NCI-H1694 (cell line): ENCODE measurements at regions not wholly inside any gene's neighbourhood (a gene's known extent, or its start where the extent isn't known, plus 50 kb on each side); places are given as distances from the start of the nearest gene placed in this dataset.

Experiments used
- DNase-seq: peaks from one replicate; lab custom pipeline; 2025; lab: John Stamatoyannopoulos, UW

DNA sequence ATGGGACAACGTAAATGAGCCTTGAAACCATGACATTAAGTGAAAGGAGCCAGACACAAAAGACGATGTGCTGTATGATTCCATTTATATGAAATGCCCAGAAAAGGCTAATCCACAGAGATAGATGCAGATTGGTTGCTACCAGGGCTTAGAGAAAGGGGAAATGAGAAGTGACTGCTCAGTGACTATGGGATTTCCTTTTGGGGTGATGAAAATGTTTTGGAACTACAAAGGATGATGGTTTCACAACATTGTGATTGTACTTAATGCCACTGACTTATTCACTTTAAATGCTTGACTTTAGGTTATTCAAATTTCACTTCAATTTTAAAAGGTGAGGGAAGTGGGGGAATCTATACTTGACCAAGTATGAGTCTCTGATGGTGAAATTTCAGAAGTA is 414.3 kb downstream of the SETD4 start:
- DNase-seq = no peak

DNA sequence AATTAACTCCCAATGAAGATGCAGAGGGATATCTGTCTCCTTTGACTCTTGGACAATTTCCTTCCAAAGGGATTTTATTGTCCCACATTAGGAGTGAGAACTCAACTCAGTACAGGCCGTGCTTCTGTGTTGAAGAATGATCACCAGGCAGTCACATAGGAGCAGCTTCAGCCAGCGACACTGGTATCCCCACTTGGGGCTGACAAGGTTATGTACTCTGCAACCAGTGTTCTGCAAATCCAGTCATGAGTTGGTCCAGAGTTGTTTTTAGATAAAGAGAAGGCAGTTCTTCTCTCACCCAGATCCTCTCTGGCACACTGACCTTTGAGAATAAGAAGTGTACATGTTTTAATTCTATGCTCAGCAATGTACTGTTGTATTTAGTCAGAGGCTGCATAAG is 415.8 kb downstream of the SETD4 start:
- DNase-seq = no peak

DNA sequence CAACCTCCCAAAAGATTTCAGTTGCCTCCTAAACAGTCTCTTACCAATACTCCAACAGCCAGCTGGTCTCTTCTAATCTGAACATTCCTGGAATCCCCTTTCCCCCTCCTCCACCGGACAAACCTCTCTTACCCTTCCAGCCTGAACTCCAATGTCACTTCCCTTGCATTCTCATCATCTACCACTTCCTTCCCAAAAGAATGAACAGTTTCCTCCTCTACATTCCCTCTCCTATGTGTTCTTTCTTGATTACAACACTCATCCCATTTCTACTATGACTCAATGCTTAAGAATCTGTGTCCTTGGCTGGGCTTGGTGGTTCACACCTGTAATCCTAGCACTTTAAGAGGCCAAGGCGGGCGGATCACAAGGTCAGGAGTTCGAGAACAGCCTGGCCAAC is 417.1 kb downstream of the SETD4 start:
- no peak for DNase-seq

DNA sequence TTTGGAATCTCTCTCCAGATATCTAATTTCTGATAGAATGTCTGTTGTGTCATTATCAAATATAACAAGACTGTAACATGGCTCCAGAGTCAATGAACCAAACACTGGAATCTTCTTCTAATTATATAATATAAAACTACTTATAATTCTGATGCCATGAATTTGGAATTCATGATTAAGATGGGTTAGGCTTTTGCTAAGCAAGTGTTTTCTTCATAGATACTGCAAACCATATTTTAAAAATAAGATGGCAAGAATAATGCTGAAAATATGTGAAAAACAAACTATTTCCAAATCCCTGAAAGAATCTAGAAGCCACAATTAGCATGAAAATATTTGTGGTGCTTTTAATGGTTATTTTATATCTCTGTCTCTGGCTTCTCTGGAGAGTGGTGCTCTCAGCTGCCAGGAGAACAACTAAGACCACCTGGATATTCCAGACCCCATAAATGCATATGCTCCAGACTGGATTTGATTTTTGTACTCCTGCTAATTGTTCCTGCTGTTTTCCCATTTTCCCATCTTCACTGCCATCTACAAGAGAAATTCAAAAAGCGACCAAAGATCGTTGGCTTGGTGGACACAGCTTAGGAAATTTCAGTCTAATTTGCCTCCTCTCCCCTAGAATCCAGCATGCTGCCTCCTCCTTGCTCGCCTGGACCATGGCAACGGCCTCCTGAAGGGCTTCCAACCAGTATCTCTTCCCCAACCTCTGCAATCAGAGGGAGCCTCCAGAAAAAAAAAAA is 418.9 kb downstream of the SETD4 start:
- no peak for DNase-seq

DNA sequence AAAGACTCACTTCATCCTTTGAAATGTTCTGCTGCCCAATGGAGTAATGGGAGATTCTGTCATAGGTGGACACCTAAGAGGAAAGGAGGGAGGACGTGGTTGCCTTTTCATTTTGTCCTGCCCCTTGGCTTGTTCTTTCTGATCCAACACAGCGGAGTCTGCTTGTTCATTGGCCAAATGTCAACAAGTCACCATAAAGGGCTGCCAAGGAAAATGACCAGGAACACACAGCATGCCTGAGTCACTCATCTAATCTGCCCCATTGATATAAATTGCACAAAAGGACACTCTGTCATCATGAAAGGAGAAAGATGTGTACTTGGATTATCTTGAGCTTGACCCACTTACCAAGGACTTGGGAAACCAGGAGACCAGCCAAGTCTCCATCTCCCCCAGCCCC is 422.9 kb downstream of the SETD4 start:
- DNase-seq = no peak

DNA sequence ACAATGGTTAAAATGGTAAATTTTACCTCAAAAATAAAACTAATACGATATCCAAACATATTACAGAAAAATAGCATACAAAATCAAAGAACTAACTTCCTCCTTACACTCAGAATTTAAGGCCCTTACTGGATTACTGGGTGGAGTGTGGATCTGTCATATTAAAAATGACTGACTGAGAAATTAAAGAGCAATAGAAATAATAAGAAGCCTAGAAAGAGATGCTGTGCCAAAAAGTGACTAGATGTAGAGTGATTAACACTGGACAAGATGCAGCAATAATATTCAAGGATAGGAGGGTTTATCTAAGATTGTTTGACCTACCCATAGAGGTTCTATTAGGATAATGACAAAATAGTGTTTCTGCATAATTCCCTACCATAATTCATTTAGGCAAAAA is 424.3 kb downstream of the SETD4 start:
- no peak for DNase-seq

DNA sequence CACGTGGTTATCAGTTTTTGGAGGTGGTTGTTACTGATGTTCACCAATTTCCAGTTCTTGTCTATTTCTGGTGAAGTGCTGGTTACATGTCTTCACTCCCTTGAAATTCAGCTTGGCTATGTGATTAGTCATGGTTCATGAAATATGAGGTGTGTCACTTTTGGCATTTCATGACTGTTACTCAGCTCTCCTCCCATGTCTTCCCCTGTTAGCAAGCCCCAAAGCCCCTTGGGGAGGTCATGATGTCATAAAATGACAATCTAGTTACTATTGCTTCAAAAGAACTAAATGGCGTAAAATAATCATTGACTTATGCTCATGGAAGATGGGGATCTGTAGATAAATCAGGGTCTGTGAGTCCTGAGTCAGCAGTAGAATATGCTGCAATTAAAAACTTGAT is 425.1 kb downstream of the SETD4 start:
- no peak for DNase-seq

DNA sequence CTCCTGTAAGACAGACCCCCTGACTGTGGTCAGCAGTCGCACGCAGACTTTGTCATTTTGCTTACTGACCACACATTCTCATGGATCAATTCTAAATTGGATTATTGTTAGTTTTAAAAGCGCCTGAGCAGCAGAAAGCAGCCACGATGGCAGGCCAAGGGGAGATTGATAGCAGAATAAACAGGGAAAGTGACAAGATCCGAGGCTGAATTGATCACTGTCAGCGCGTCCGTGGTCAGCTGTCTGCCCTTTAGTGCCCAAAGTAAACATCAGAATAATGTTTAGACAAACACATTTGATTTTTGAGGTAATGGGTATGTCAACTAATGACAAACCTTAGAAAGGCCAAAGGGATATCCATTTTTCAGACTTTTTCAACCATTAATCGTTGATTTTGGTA is 426.8 kb downstream of the SETD4 start:
- DNase-seq = no peak

DNA sequence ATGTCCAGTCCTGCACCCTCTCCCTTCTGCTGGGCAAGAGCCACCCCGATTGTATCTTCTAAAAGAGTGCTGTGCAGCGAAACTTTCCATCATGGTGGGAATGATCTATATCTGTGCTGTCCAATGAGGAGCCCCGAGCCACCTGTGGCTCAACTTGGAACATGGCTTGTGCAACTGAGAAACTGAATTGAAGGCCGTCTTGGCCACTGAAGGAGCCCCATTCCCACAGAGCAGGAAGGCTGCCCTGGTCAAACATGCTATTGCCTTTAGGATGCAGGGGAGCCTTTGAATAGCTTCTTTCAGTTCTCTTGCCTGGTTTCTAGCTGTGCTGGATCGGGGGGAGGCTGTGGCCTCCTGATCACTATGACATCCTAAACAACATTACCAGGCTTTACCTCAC is 427.6 kb downstream of the SETD4 start:
- no peak for DNase-seq

DNA sequence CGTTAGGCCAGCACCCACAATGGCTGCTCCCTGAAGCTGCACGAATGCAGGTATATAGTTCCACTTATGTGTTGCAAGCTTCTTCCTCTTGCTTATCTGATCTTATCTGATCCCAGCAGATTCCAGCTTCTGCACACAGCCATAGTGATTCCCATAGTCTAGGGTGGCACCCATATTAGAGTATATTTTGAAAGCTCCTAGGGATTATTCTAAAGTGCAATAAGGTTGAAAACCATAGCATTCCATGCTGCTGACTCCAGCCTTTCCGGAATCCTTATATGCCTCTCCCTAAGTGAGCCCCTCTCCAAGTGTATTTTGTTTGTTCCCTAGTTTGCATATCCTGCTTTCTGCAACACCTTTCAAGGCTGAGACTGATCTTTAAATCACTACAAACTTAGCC is 432.0 kb downstream of the SETD4 start:
- DNase-seq = no peak

DNA sequence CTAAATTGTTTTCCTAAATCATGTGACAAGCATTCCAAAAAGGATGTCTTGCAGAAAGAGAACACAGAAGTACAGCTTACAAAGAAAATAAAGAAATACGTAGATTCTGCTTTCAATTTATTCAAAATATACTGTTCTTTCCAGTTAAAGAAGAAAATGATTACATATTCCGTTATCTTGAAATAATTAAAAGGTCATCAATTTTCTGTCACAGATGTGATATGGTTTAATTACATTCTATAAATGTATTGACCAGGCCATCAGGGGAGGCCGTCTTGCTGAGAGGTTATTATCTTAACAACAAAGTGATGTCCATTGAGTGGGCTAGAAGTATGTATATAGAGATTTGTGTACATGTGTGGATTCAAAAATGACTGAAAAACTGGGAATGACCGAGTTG is 432.9 kb downstream of the SETD4 start:
- DNase-seq = no peak

DNA sequence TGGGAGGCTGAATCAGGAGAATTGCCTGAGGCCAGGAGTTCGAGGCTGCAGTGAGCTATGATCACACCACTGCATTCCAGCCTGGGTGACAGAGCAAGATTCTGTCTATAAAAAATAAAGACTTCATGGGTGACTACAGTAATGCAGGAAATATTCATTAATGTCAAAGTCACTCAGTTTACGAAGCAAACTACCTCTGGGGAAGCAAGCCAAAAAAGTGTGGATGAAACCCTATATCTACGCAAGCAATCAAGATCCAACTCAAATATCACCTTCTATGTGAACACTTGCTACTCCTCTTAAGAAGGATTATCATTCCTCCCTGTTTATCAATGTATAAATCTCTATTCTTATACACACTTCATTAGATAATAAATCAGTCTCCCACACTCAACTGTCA is 434.8 kb downstream of the SETD4 start:
- no peak for DNase-seq

DNA sequence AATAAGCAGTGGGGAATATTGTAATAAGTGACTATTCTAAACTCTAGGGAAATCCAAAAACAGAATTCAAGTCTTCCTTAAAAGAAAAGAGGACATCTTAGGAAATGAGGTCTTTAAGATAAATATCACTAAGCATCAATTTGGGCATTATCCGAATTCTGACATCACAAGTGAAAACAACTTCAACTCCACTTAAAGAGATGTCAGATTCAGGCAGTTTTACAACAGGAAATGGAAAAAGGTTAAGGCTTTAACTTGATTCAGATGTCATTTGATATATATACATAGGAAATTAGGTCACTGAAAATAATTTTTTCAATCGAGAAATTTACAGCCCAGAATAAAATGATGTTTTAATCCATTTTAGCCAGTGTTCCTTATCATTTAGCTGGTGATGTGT is 435.4 kb downstream of the SETD4 start:
- no peak for DNase-seq

DNA sequence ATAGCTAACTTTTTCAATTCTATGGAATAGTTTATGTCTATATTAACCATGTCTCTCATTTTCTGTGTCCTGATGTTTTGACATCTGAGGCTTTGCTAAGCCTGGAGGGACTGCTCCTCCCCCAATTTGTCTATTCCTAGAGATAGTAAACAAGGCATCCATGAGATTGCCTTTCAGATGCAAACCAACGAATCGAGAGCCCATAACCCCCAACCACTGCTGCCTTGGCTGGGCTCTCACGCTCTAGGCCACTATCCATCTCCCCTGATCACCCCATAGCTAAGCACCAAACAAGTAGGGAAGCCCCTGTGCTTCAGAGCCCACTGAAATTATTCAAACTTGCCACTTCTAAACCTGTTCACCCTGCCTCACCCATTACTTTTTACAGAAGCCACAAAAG is 437.7 kb downstream of the SETD4 start:
- DNase-seq = no peak

DNA sequence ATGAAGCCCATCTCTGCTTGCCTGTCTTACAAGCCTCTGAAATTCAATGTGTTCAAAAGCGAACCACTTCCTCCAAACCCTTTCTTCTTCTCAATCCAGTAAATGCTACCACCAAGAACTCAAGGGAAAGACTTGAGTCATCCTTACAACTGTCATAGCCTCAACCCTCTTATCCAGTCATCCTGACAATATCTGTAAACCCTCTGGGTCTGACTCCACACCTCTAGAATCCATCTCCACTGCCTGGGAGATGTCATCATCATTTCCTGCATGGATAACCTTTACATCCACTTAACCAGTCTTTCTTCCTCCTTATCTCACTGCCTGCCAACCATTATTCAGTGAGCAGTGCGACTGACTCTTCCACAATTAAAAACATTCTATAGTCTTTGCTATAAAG is 441.1 kb downstream of the SETD4 start:
- DNase-seq = no peak

DNA sequence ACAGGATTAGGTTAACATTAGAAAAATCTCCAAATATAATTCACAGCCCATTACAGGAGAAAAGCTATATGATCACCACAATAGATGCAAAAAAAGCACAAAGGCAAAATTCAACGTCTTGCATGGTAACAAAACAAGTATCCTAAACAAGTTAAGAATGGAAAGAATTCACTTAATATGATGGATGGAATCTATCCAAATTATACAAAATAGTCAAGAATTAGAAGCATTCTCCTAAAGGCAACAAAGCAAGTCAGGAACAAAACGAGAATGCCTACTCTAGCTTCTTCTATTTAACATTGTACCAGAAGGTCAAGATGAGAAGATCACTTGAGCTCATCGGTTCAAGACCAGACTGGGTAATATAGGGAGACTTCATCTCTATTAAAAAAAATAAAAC is 442.8 kb downstream of the SETD4 start:
- DNase-seq = no peak

DNA sequence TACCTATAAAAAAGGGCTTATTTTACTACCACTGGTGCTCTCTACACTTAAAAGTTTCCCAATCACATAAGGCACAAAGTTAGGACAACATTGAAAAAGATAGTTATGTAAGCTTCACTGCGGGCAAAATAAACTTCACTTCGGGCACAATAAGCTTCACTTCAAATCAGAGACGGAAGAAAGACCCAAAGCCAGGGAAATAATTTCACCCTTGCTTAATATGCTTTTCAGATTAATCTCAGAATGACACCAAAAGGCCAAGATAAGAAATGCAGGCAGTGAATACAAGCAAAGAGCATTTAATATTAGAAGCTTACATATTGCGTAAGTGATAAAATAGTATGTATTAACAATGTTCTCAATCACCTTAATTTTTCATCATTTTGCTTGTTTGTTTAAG is 444.2 kb downstream of the SETD4 start:
- DNase-seq = no peak

DNA sequence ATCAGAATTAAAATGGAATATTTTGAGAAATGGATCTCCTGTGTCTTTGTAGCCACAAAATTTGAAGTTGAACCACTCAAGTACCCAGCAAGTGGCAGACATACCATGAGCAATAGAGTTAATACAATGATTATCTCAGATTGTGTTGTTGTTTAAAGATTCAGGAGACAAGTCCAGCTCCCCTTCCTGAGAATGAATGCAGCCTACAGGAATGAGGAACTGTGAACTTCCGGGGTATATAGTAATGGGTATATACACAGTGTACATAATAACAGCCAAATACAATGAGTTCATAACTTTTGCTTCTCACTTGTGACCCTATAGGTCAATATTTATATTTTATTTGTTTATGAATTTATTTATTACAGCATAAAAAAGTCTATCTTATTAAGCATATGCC is 445.0 kb downstream of the SETD4 start:
- DNase-seq = no peak

DNA sequence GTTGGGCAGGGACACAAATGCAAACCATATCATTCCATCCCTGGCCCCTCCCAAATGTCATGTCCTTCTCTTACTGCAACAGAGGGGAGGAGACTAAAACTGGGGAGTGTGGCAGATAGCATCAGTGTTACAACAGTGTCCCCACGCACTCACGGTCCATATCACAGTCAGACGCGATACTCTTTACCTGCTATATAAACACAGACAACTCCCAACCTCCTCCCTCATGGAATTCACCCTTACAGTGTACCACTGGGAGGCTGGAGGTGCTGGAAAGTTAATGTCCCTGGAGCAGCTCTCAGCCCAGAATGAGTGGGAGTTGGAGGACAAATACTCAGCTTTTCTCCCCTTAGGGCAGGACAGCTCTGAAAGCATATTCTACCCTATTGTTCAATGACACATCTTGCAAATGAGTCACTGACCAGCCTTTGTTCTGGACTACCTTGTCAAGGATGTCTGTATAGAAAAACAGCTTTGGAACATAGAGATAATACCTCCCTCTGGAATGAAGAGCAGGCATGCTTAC is 445.9 kb downstream of the SETD4 start:
- DNase-seq = no peak

DNA sequence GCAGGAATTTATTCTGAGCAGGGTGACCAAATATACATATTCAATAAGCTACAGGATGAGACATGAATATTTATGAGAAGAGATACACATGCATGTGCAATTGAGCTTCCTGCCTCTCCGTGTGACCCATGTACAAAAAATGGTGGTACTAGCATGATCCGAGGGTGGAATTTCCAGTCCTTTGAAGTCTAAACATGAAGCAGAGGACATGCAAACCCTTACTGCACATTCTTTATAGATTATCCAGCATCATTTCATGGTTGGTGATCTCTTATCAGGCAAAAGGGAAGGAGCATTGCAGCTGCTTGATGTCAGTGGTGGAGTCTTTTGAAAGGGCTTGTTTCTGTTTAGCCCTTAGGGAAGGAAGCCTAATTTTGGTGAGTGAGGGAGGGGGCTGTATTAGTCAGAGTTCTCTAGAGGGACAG is 448.6 kb downstream of the SETD4 start:
- DNase-seq = no peak

DNA sequence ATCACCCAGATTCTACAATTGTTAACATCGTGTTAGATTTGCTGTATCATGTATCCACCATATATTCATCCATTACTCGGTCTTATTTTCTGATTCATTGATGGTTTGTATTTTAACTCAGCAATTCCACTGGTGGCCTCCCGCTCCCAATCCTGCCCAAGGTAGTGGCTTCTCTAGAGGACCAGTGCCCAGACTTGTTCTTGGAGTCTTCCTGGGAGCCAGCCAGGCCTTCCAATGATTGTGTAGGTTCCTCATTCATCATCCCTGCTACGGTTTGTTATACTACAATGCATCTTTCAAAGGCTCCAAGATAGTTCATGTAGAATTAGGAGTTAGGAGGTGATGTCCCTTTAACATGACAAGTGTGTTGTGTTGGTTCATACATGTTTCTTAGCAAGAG is 451.1 kb downstream of the SETD4 start:
- DNase-seq = no peak

DNA sequence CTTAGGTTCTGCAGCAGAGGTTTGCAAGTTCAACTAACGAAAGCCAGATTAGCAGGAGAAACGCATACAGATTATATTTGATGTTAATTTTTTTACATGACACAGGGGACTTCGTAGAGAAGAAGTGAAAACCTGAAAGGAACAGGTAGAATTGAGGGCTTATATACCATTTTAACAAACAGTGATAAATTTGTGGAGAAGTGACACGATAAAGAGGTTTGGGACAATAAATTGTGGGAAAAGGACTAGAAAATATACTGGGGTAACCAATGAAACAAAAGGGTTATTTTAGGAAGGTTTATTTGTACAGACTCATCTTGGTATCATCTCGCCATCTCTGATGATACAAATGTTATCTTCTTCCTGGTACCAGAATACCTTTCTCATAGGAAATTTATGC is 452.9 kb downstream of the SETD4 start:
- DNase-seq = no peak

DNA sequence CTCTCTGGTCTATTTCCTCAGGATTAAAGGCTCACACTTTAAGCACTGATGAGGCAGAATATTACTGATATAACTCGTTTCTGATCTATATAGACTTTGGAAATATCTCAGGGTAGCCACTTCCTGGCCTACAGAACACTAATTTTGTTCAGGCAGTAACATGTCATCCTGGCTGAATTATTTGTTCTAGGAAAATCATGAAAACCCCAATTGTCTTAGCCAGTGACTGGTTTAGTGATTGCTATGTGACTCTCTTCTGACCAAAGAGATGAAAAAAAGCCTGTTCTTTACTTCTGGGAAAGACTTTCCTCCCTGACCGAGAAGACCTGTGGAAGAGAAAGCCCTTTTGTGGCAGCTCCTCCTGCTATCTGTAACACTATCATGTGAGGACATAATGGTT is 453.7 kb downstream of the SETD4 start:
- no peak for DNase-seq

DNA sequence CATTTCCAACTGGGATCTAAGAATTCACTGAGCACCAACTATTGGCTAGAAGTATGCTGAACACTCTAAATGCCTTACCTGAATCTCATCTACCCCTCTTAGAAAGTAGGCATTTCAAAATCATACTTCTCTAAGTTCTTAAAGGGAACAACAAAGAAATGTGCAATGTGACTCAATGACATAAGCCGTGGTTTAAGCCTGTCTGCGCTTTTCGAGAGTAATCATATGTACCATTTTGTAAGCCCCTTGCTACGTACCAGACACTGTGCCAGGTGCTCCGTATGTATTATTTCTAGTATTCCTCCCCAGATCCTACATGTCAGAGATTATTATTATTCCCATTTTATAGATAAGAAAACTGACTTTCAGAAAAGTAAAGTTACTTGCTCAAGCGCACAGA is 454.2 kb downstream of the SETD4 start:
- no peak for DNase-seq
